HAP-1 (cell line): ENCODE measurements at regions not wholly inside any gene's neighbourhood (a gene's known extent, or its start where the extent isn't known, plus 50 kb on each side); places are given as distances from the start of the nearest gene placed in this dataset.

Source experiments
- DNase-seq, 2 experiments: peaks; one replicate each; pipeline ENCODE4 v3.0.0-alpha.2; 2016 to 2020; ENCODE audit warnings: low spot score in 2 of 2
- H3K27me3 ChIP-seq: fragments of 250-450 bp; sonication (Bioruptor Pico); 2 replicates; pipeline ENCODE4 v1.5.1; 2020; ENCODE audit warnings: low read depth, mild to moderate bottlenecking, moderate library complexity
- H3K36me3 ChIP-seq: fragments of 250-450 bp; sonication (Bioruptor Pico); replicated peaks from 2 replicates; pipeline ENCODE4 v1.5.1; 2020; ENCODE audit warnings: mild to moderate bottlenecking
- H3K4me1 ChIP-seq: fragments of 250-450 bp; sonication (Bioruptor Pico); 2 replicates; pipeline ENCODE4 v1.5.1; 2020; ENCODE audit warnings: mild to moderate bottlenecking
- H3K4me3 ChIP-seq: fragments of 250-450 bp; sonication (Bioruptor Pico); 2 replicates; pipeline ENCODE4 v1.5.1; 2020; ENCODE audit warnings: mild to moderate bottlenecking, moderate library complexity
- H3K9me3 ChIP-seq: fragments of 250-450 bp; sonication (Bioruptor Pico); 2 replicates; pipeline ENCODE4 v1.5.1; 2020; ENCODE audit warnings: mild to moderate bottlenecking, moderate library complexity
- in situ Hi-C: fragments of 300-500 bp; cut with MboI; formaldehyde crosslinking; loops from 3 replicates; pipeline ENCODE4 v1.14.3; 2020; ENCODE audit warnings: low sequenced_read_pairs, inconsistent platforms, mixed read lengths

- Histone ChIP-seq H3K4me3 (no peak overlapping the region), H3K9me3 (no peaks in the 10 kb centered on the region), H3K4me1 (no peaks in the 10 kb centered on the region), H3K36me3 (no peaks in the 10 kb centered on the region), H3K27me3 (peaks cover 2% of the 10 kb centered on the region; the same call in 1 of the 2 replicates)
- no peak for DNase-seq
- in situ Hi-C loops: no loop called here
These were observed 299.1 kb downstream of the TLE3 start for GRCh38 chr15:69798481-69799250.

GRCh38 chr15:69801144-69801543 is 296.6 kb downstream of the TLE3 start:
- H3K27me3 ChIP-seq: peaks cover 2% of the 10 kb centered on the region; the same call in 1 of the 2 replicates
- H3K9me3 ChIP-seq: no peaks in the 10 kb centered on the region
- no peaks in the 10 kb centered on the region for H3K36me3 ChIP-seq
- in situ Hi-C loops: no loop called here
- peaks cover 4% of the 10 kb centered on the region; the same call in 1 of the 2 replicates for H3K4me1 ChIP-seq
- no peak overlapping the region for H3K4me3 ChIP-seq
- no peak for DNase-seq

- no peak overlapping the region for H3K4me3 ChIP-seq
- peaks cover 2% of the 10 kb centered on the region; the same call in 1 of the 2 replicates for H3K27me3 ChIP-seq
- no peaks in the 10 kb centered on the region for H3K9me3 ChIP-seq
- DNase-seq: no peak
- no peaks in the 10 kb centered on the region for H3K36me3 ChIP-seq
- peaks cover 4% of the 10 kb centered on the region; the same call in 1 of the 2 replicates for H3K4me1 ChIP-seq
- in situ Hi-C loops: no loop called here
These were observed 295.3 kb downstream of the TLE3 start for GRCh38 chr15:69802432-69802831.

- Histone ChIP-seq H3K27me3 (peaks cover 4% of the 10 kb centered on the region; the same call in 1 of the 2 replicates), H3K4me1 (peaks cover 4% of the 10 kb centered on the region; the same call in 1 of the 2 replicates), H3K36me3 (no peaks in the 10 kb centered on the region), H3K9me3 (no peaks in the 10 kb centered on the region), H3K4me3 (no peak overlapping the region)
- in situ Hi-C loops: no loop called here
- DNase-seq: no peak
These were observed 292.9 kb downstream of the TLE3 start for GRCh38 chr15:69804786-69805185.

- in situ Hi-C loops: no loop called here
- Histone ChIP-seq H3K36me3 (no peaks in the 10 kb centered on the region), H3K9me3 (no peaks in the 10 kb centered on the region), H3K4me1 (peaks cover 4% of the 10 kb centered on the region; the same call in 1 of the 2 replicates), H3K27me3 (peaks cover 2% of the 10 kb centered on the region; the same call in 1 of the 2 replicates), H3K4me3 (no peak overlapping the region)
- DNase-seq: peak in 1 of 2 experiments; percentile 47
These were observed 292.3 kb downstream of the TLE3 start for GRCh38 chr15:69805248-69805953.

GRCh38 chr15:69806287-69806915 is 291.3 kb downstream of the TLE3 start:
- H3K4me3 ChIP-seq: no peak overlapping the region
- no peaks in the 10 kb centered on the region for H3K9me3 ChIP-seq
- H3K27me3 ChIP-seq: 0 out of 2 replicates have a peak, but pooled peaks cover 2% of the 10 kb centered on the region
- H3K4me1 ChIP-seq: peaks cover 4% of the 10 kb centered on the region; the same call in 1 of the 2 replicates
- H3K36me3 ChIP-seq: no peaks in the 10 kb centered on the region
- in situ Hi-C loops: no loop called here
- DNase-seq: no peak

- no peaks in the 10 kb centered on the region for H3K36me3 ChIP-seq
- H3K4me1 ChIP-seq: peaks cover 4% of the 10 kb centered on the region; the same call in 1 of the 2 replicates
- no peak for DNase-seq
- H3K9me3 ChIP-seq: no peaks in the 10 kb centered on the region
- in situ Hi-C loops: no loop called here
- H3K27me3 ChIP-seq: 0 out of 2 replicates have a peak, but pooled peaks cover 2% of the 10 kb centered on the region
- H3K4me3 ChIP-seq: no peak overlapping the region
These were observed 290.0 kb downstream of the TLE3 start for GRCh38 chr15:69807721-69808120.

GRCh38 chr15:69808756-69809155 is 289.0 kb downstream of the TLE3 start:
- H3K27me3 ChIP-seq: 0 out of 2 replicates have a peak, but pooled peaks cover 2% of the 10 kb centered on the region
- peaks cover 4% of the 10 kb centered on the region; the same call in 1 of the 2 replicates for H3K4me1 ChIP-seq
- H3K36me3 ChIP-seq: no peaks in the 10 kb centered on the region
- H3K9me3 ChIP-seq: no peaks in the 10 kb centered on the region
- no peak for DNase-seq
- H3K4me3 ChIP-seq: no peak overlapping the region
- in situ Hi-C loops: no loop called here

- Histone ChIP-seq H3K27me3 (0 out of 2 replicates have a peak, but pooled peaks cover 2% of the 10 kb centered on the region), H3K9me3 (no peaks in the 10 kb centered on the region), H3K36me3 (no peaks in the 10 kb centered on the region), H3K4me3 (no peak overlapping the region), H3K4me1 (peaks cover 4% of the 10 kb centered on the region; the same call in 1 of the 2 replicates)
- in situ Hi-C loops: no loop called here
- no peak for DNase-seq
These were observed 288.3 kb downstream of the TLE3 start for GRCh38 chr15:69809421-69809820.

GRCh38 chr15:69810431-69811354 is 287.0 kb downstream of the TLE3 start:
- peak; percentile 20 to 37 for DNase-seq
- Histone ChIP-seq H3K4me1 (peaks cover under 1% of the 10 kb centered on the region; the same call in 1 of the 2 replicates), H3K4me3 (no peak overlapping the region), H3K9me3 (no peaks in the 10 kb centered on the region), H3K27me3 (0 out of 2 replicates have a peak, but pooled peaks cover 2% of the 10 kb centered on the region), H3K36me3 (no peaks in the 10 kb centered on the region)
- in situ Hi-C loops: no loop called here

- Histone ChIP-seq H3K4me1 (no peaks in the 10 kb centered on the region), H3K27me3 (peaks cover 7% of the 10 kb centered on the region), H3K36me3 (no peaks in the 10 kb centered on the region), H3K4me3 (no peak overlapping the region), H3K9me3 (no peaks in the 10 kb centered on the region; the same call in 1 of the 2 replicates)
- no peak for DNase-seq
- in situ Hi-C loops: no loop called here
These were observed 284.9 kb downstream of the TLE3 start for GRCh38 chr15:69812861-69813261.

GRCh38 chr15:69813881-69814280 is 283.8 kb downstream of the TLE3 start:
- peaks cover 10% of the 10 kb centered on the region for H3K27me3 ChIP-seq
- H3K36me3 ChIP-seq: no peaks in the 10 kb centered on the region
- no peak for DNase-seq
- no peak overlapping the region for H3K4me3 ChIP-seq
- in situ Hi-C loops: no loop called here
- H3K4me1 ChIP-seq: no peaks in the 10 kb centered on the region
- no peaks in the 10 kb centered on the region; the same call in 1 of the 2 replicates for H3K9me3 ChIP-seq

GRCh38 chr15:69814932-69815331 is 282.8 kb downstream of the TLE3 start:
- DNase-seq: no peak
- in situ Hi-C loops: no loop called here
- no peaks in the 10 kb centered on the region for H3K4me1 ChIP-seq
- H3K4me3 ChIP-seq: no peak overlapping the region
- no peaks in the 10 kb centered on the region for H3K36me3 ChIP-seq
- no peaks in the 10 kb centered on the region; the same call in 1 of the 2 replicates for H3K9me3 ChIP-seq
- peaks cover 18% of the 10 kb centered on the region for H3K27me3 ChIP-seq
